Esophagus squamous epithelium (tissue), 5 donors: ENCODE measurements at regions not wholly inside any gene's neighbourhood (a gene's known extent, or its start where the extent isn't known, plus 50 kb on each side); places are given as distances from the start of the nearest gene placed in this dataset.
"Not testable (repeated sequence)": the region's sequence is repeated elsewhere in the genome, so short reads cannot be mapped to it uniquely, and the experiment has no call there.

Experiments used
- DNase-seq: peaks from one replicate; lab custom pipeline; 2025; lab: John Stamatoyannopoulos, UW
- H3K27ac ChIP-seq, 4 donors: fragments of 200-600 bp; sonication (generic); one replicate each; pipeline ENCODE4 v1.5.1; 2016 to 2019; ENCODE audit warnings: mild to moderate bottlenecking in 1 of 4
- H3K27me3 ChIP-seq, 4 donors: fragments of 200-600 bp; sonication (generic); 1 replicate in 3 of 4; 2 replicates in 1 of 4; pipeline versions ENCODE4 v1.5.1 to v1.6.0; 2017 to 2021; ENCODE audit warnings: antibody characterized with exemption in 1 of 4
- H3K36me3 ChIP-seq, 3 donors: fragments of 200-600 bp; sonication (generic); one replicate each; pipeline ENCODE4 v1.5.1; 2016 to 2019
- H3K4me1 ChIP-seq, 3 donors: fragments of 200-600 bp; sonication (generic); one replicate each; pipeline ENCODE4 v1.5.1; 2017 to 2019
- H3K4me3 ChIP-seq, 4 donors: fragments of 200-600 bp; sonication (generic); 1 replicate in 3 of 4; 2 replicates in 1 of 4; pipeline ENCODE4 v1.5.1; 2016 to 2019; ENCODE audit warnings: mild to moderate bottlenecking in 2 of 4, moderate library complexity in 1 of 4
- H3K9me3 ChIP-seq, 3 donors: fragments of 200-600 bp; sonication (generic); one replicate each; pipeline ENCODE4 v1.5.1; 2016 to 2019
- CTCF ChIP-seq, 6 experiments: fragments of 450-650 bp in 4 of 6; fragments of 200-600 bp in 2 of 6; sonication (generic) in 2 of 6; IDR thresholded peaks; one replicate each; pipeline ENCODE4 v1.5.1; 2016 to 2019; ENCODE audit warnings: antibody characterized with exemption in 6 of 6, mild to moderate bottlenecking in 4 of 6, moderate library complexity in 4 of 6
- POLR2A ChIP-seq, 4 donors: fragments of 450-650 bp; IDR thresholded peaks; one replicate each; pipeline ENCODE4 v1.6.1; 2017; ENCODE audit warnings: antibody characterized with exemption in 4 of 4, mild to moderate bottlenecking in 4 of 4, moderate library complexity in 3 of 4
- WGBS, 2 donors: methylation state at CpG; one replicate each; pipeline ENCODE4 v1.1.5; 2018; 5-methylcytosine and 5-hydroxymethylcytosine counted together
- intact Hi-C: fragments of 100-400 bp; cut with DNase I; formaldehyde crosslinking; loops from one replicate; pipeline ENCODE4 v1.15.0; 2022
- donor health status: DM: yes; HTN: yes; CAD: no.

- peaks cover 0 to 13% (median 3%) of the 10 kb centered on the region in 3 donors for H3K4me1 ChIP-seq
- WGBS, 2 donors = 74 to 78% methylated on average over 7 of the region's 7 CpGs
- no peak for DNase-seq
- intact Hi-C loops = loop anchor here (10.0 kb wide), 1 partner anchor 338 kb away; no protein-coding TSS in a partner anchor
- no peaks in the 10 kb centered on the region for H3K27me3 ChIP-seq
- no peak for TF ChIP-seq CTCF (IDR thresholded peaks at IDR 0.05)
- no peak for TF ChIP-seq POLR2A (IDR thresholded peaks at IDR 0.05)
- H3K36me3 ChIP-seq = no peaks in the 10 kb centered on the region
- H3K4me3 ChIP-seq = no peak overlapping the region
- no peak overlapping the region for H3K27ac ChIP-seq
- no peaks in the 10 kb centered on the region for H3K9me3 ChIP-seq
These were observed 68.9 kb upstream of the ARL8B start for GRCh38 chr3:5053021-5053831.

- 80 to 83% methylated on average over 2 to 4 of the region's 4 CpGs for WGBS, 2 donors
- DNase-seq = no peak
- Histone ChIP-seq H3K27ac (no peak overlapping the region), H3K9me3 (no peaks in the 10 kb centered on the region), H3K27me3 (no peaks in the 10 kb centered on the region), H3K4me3 (no peak overlapping the region), H3K4me1 (peaks cover 0 to 22% (median 4%) of the 10 kb centered on the region in 3 donors), H3K36me3 (no peaks in the 10 kb centered on the region)
- intact Hi-C loops = loop anchor here (10.0 kb wide), 1 partner anchor 339 kb away; no protein-coding TSS in a partner anchor
- TF ChIP-seq CTCF (IDR thresholded peaks at IDR 0.05) (no peak), POLR2A (IDR thresholded peaks at IDR 0.05) (no peak)
These were observed 68.0 kb upstream of the ARL8B start for GRCh38 chr3:5054098-5054497.

- H3K4me3 ChIP-seq, DNase-seq, H3K27ac ChIP-seq, H3K27me3 ChIP-seq, H3K36me3 ChIP-seq, H3K9me3 ChIP-seq: not testable (repeated sequence)
- WGBS, 2 donors = 63 to 69% methylated on average over 6 of the region's 6 CpGs
- H3K4me1 ChIP-seq = peaks cover 0 to 25% (median 4%) of the 10 kb centered on the region in 3 donors
- intact Hi-C loops = loop anchor here (10.0 kb wide), 1 partner anchor 340 kb away; no protein-coding TSS in a partner anchor
These were observed 67.5 kb upstream of the ARL8B start for GRCh38 chr3:5054579-5054978.

GRCh38 chr3:5055357-5056110 is 66.6 kb upstream of the ARL8B start:
- intact Hi-C loops = loop anchor here (10.0 kb wide), 1 partner anchor 341 kb away; no protein-coding TSS in a partner anchor
- peak overlapping the region in 1 of 4 donors; percentile 7 for H3K27ac ChIP-seq
- H3K4me1 ChIP-seq = peaks cover 0 to 25% (median 4%) of the 10 kb centered on the region in 3 donors
- H3K27me3 ChIP-seq = no peaks in the 10 kb centered on the region
- H3K36me3 ChIP-seq = no peaks in the 10 kb centered on the region
- H3K9me3 ChIP-seq = no peaks in the 10 kb centered on the region
- TF ChIP-seq CTCF (IDR thresholded peaks at IDR 0.05) (no peak), POLR2A (IDR thresholded peaks at IDR 0.05) (no peak)
- H3K4me3 ChIP-seq = no peak overlapping the region
- WGBS, 2 donors = 69 to 75% methylated on average over 6 of the region's 6 CpGs
- no peak for DNase-seq

- no peaks in the 10 kb centered on the region for H3K9me3 ChIP-seq
- WGBS, 2 donors = 75 to 80% methylated on average over 3 of the region's 3 CpGs
- no peak overlapping the region for H3K4me3 ChIP-seq
- H3K36me3 ChIP-seq = no peaks in the 10 kb centered on the region
- H3K4me1 ChIP-seq = peaks cover 0 to 25% (median 4%) of the 10 kb centered on the region in 3 donors
- intact Hi-C loops = loop anchor here (10.0 kb wide), 1 partner anchor 341 kb away; no protein-coding TSS in a partner anchor
- H3K27ac ChIP-seq = no peak overlapping the region
- no peak for DNase-seq
- H3K27me3 ChIP-seq = no peaks in the 10 kb centered on the region
- no peak for TF ChIP-seq CTCF (IDR thresholded peaks at IDR 0.05)
- TF ChIP-seq POLR2A (IDR thresholded peaks at IDR 0.05) = no peak
These were observed 66.0 kb upstream of the ARL8B start for GRCh38 chr3:5056111-5056391.
